ENCODE measurements at regions not wholly inside any gene's neighbourhood (a gene's known extent, or its start where the extent isn't known, plus 50 kb on each side); places are given as distances from the start of the nearest gene placed in this dataset.

DNA sequence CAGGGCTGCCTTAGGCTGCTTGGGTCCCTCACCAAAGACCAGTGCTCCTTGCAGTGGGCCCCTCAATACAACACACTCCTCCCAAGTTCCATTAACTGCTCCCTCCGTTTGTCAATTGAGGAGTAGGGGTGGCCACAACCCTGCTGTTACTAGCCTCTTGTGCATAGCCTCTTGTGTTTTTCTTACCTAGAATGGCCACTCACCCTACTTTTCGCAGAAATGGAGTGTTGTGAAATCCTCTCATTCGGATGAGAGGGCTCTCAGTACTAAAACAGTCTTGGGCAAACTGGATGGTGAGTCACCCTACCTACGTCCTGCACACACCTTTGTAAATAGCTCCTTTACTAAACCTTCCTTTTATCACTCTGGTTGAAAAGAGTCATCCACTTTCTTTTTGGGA lies 253.9 kb downstream of the OSR1 start:
- no peak for TF ChIP-seq SPI1 (IDR thresholded peaks at IDR 0.05; ENCODE audit: borderline replicate concordance, low read depth)
- no peak for TF ChIP-seq GABPA (IDR thresholded peaks at IDR 0.05; ENCODE audit: low read depth)
- TF ChIP-seq, protein P1, sequence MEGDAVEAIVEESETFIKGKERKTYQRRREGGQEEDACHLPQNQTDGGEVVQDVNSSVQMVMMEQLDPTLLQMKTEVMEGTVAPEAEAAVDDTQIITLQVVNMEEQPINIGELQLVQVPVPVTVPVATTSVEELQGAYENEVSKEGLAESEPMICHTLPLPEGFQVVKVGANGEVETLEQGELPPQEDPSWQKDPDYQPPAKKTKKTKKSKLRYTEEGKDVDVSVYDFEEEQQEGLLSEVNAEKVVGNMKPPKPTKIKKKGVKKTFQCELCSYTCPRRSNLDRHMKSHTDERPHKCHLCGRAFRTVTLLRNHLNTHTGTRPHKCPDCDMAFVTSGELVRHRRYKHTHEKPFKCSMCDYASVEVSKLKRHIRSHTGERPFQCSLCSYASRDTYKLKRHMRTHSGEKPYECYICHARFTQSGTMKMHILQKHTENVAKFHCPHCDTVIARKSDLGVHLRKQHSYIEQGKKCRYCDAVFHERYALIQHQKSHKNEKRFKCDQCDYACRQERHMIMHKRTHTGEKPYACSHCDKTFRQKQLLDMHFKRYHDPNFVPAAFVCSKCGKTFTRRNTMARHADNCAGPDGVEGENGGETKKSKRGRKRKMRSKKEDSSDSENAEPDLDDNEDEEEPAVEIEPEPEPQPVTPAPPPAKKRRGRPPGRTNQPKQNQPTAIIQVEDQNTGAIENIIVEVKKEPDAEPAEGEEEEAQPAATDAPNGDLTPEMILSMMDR (IDR thresholded peaks at IDR 0.05; ENCODE audit: insufficient read depth, low read length): no peak
- Histone ChIP-seq H3K27me3 (ENCODE audit: insufficient read depth, poor library complexity, severe bottlenecking) (no peaks in the 10 kb centered on the region), H3K27ac (replicated peaks) (no peak overlapping the region), H3K4me3 (replicated peaks; ENCODE audit: insufficient read depth, low read length) (no peak overlapping the region)
- DNase-seq (ENCODE audit: low read depth in 1 of 2, low spot score in 1 of 2): no peak

DNA sequence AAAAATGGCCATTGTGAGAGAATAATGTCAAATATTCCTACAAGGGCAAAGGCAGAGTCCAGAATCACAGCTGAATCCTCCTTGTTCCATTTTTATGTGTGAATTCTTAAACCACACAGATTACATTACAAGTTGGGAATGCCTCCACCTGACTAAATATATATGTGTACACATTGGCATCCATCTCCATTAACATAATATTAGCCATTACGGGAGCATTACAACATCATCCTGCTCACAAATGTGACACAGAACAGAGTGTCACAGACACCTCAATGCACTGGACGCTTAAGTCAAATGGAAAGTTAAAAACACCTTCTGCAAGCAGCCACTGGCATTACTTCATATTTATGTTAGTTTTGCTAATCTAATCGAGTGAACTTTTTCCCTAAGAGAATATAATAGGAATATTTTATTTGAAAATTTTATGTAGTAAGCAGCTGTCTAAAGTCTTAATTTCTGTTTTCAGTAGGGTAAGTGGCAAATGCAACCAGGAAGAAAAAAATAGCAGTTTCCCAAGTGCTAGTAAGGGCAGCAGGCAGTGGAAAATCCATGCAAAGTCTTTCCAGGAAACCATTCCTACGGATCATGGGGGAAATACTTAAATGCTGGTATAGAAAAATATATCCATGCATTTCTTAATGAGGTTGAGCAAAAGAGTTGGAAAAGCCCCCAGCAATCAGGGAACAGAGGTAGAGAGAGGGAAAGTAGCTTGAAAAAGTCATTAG lies 255.6 kb downstream of the OSR1 start:
- TF ChIP-seq GABPA (IDR thresholded peaks at IDR 0.05; ENCODE audit: low read depth): no peak
- TF ChIP-seq, protein P1 (IDR thresholded peaks at IDR 0.05; ENCODE audit: insufficient read depth, low read length): no peak
- TF ChIP-seq SPI1 (IDR thresholded peaks at IDR 0.05; ENCODE audit: borderline replicate concordance, low read depth): no peak
- no peak for TF ChIP-seq POLR2AphosphoS5 (IDR thresholded peaks at IDR 0.05; ENCODE audit: low read depth)
- TF ChIP-seq, protein P2, sequence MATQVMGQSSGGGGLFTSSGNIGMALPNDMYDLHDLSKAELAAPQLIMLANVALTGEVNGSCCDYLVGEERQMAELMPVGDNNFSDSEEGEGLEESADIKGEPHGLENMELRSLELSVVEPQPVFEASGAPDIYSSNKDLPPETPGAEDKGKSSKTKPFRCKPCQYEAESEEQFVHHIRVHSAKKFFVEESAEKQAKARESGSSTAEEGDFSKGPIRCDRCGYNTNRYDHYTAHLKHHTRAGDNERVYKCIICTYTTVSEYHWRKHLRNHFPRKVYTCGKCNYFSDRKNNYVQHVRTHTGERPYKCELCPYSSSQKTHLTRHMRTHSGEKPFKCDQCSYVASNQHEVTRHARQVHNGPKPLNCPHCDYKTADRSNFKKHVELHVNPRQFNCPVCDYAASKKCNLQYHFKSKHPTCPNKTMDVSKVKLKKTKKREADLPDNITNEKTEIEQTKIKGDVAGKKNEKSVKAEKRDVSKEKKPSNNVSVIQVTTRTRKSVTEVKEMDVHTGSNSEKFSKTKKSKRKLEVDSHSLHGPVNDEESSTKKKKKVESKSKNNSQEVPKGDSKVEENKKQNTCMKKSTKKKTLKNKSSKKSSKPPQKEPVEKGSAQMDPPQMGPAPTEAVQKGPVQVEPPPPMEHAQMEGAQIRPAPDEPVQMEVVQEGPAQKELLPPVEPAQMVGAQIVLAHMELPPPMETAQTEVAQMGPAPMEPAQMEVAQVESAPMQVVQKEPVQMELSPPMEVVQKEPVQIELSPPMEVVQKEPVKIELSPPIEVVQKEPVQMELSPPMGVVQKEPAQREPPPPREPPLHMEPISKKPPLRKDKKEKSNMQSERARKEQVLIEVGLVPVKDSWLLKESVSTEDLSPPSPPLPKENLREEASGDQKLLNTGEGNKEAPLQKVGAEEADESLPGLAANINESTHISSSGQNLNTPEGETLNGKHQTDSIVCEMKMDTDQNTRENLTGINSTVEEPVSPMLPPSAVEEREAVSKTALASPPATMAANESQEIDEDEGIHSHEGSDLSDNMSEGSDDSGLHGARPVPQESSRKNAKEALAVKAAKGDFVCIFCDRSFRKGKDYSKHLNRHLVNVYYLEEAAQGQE (IDR thresholded peaks at IDR 0.05; ENCODE audit: insufficient replicate concordance, low read depth): no peak
- Histone ChIP-seq H3K27me3 (ENCODE audit: insufficient read depth, poor library complexity, severe bottlenecking) (no peaks in the 10 kb centered on the region), H3K4me3 (replicated peaks; ENCODE audit: insufficient read depth, low read length) (no peak overlapping the region), H3K27ac (replicated peaks) (no peak overlapping the region)
- DNase-seq (ENCODE audit: low read depth in 1 of 2, low spot score in 1 of 2): no peak

DNA sequence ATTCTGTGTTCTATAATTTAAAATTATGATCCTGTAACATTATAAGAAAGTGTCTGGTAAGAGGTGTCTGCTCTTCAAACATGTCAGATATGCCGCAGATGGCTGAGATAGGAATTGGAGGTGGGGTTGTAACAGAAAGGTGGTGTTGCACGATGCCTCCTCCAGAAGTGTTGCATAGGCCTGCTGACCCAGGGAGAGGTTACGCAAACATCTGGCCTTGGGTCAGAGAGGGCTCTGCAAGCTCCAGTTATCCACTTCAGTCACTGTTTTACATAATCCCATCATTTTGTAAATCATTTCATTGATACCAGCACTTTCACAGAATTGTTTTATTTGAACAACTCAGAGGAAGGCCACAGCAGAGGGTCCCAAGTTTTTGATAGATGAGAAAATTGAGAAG lies 256.5 kb downstream of the OSR1 start:
- no peak overlapping the region for H3K27ac ChIP-seq (replicated peaks)

More for the DNA sequence above, 256.5 kb downstream of the OSR1 start:
- TF ChIP-seq POLR2AphosphoS5 (IDR thresholded peaks at IDR 0.05; ENCODE audit: low read depth) (no peak), SPI1 (IDR thresholded peaks at IDR 0.05; ENCODE audit: borderline replicate concordance, low read depth) (no peak)
- TF ChIP-seq, protein P2 (IDR thresholded peaks at IDR 0.05; ENCODE audit: insufficient replicate concordance, low read depth): no peak
- TF ChIP-seq, protein P1 (IDR thresholded peaks at IDR 0.05; ENCODE audit: insufficient read depth, low read length): no peak
- no peak overlapping the region for H3K4me3 ChIP-seq (replicated peaks; ENCODE audit: insufficient read depth, low read length)
- no peaks in the 10 kb centered on the region for H3K27me3 ChIP-seq (ENCODE audit: insufficient read depth, poor library complexity, severe bottlenecking)
- no peak for DNase-seq (ENCODE audit: low read depth in 1 of 2, low spot score in 1 of 2)
